ENCODE measurements at regions not wholly inside any gene's neighbourhood (a gene's known extent, or its start where the extent isn't known, plus 50 kb on each side); places are given as distances from the start of the nearest gene placed in this dataset.

GRCh38 chr9:13988944-13989343, 325.0 kb downstream of the NFIB start:
- no peak for DNase-seq

DNA sequence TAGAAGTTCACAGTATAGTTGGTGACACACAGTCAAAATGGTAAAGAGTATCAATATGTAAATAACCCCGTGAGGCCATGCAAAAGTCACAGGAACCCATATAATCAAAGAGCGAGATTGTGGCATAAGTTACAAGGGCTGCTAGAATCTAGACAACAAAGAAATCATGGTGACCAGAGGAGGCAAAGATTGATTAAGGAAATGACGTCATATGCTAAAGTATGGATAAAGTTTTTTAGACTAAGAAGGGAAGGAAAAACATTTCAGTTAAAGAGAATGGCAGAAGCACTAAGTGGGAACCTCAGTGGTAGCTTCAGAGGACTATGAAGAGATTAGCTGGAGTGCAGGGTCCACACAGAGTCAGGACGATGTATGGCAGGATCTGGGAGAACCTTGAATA, 330.3 kb downstream of the NFIB start:
- DNase-seq = no peak

DNA sequence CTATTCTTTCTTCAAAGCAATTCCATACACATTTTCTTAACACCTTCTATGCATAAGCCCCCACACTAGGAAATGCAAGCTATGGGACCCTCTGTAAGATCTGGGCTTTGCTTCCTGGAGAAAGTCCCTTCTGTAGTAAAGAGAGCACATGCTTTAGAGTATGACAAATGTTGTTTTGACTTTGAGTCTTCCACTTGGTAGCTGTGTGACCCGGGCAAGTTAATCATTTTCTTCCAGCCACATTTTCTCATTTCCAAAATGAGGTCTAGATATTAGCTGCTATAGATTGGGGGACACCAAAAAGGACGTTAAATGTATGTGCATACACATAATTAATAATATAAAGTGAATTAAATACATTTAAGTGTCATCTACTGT, 334.0 kb downstream of the NFIB start:
- DNase-seq = no peak

DNA sequence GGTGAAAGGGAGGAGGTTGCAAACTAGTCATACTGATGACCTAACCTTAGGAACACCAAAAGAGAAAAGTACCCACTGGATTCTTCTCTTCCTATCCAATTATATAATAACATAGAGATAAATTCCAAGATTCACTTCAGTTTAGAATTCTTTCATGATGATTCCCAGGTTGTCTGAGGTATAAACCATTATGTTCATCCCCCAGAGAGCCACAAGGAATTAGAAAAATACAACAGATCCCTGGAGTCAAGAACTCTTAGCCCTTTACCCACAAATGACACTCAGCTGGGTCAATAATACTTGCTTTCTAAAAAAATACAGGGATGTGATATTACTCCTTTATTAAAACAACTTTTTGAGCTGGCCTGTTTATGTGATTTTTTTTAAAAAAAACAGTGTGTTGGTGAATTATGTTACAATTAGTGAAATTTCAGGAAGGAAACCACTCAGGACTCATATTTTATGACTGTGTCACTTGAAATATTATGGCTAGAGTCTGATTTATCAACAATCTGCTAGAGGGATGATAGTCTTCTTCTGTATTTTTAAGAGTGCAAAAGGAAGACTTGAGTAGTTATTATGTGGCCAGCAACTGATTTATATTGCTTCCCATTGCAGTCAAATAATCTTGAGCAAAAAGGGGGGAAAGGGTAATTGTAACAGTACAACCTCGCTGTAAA, 338.2 kb downstream of the NFIB start:
- DNase-seq = no peak

GRCh38 chr9:13974891-13975290, 339.1 kb downstream of the NFIB start:
- DNase-seq = no peak

- DNase-seq = no peak
These were observed 341.8 kb downstream of the NFIB start for GRCh38 chr9:13971966-13972655.

DNA sequence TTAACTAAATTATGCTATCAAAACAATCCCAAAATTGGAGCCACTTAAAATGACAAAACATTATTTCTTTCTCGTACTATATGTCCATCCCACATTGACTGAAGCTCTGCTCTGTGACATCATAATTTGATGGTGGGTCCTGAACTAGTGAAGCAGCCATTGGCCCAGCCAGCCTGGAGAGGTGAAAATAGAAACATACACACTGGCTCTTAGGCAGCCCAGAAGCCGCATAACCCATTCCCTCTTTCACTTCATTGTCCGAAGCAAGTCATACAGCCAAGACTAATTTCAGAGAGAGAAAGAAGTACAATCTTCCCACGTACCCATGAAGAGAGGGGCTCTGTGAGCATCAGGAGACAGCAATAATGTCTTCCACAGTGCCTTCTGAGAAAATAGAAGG, 342.5 kb downstream of the NFIB start:
- DNase-seq = no peak

- DNase-seq = no peak
These were observed 343.5 kb downstream of the NFIB start for GRCh38 chr9:13970426-13970825.

DNA sequence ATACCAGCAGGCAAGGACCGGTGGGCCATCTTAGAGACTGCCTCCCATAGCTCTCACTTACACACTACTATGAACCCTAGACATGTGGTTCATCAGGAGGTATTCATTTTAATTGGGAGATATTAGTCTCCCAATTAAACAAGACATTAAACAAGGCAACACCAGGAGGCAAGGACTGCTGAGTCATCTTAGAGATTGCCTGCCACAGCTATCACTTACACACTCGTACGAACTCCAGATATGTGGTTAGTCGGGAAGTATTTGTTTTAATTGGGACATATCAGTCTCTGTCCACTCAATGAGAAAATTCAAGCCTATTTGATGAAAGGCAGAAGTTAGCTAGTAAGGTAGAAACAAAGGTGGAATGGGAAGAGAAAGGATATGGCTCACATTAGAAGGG, 343.9 kb downstream of the NFIB start:
- DNase-seq = no peak

DNA sequence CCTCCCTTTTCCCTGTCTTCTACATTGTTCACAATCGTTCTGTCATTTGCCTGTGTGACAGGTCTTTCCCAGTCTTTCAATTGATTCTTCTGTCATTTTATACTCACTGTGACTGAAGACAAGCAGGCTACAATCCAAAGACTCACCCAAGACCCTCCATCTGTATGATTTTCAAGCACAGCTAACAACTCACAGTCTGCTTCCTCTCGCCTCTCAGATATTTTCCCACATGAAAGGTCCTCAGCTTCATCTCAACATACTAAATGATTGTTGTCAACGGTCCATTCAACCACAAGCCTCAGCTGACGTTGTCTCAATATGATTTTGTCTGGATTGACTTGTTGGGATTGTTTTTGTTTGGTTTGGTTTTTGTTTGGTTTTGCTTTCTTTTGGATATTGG, 346.5 kb downstream of the NFIB start:
- DNase-seq = no peak

GRCh38 chr9:13967011-13967410, 346.9 kb downstream of the NFIB start:
- no peak for DNase-seq

- no peak for DNase-seq
These were observed 350.8 kb downstream of the NFIB start for GRCh38 chr9:13963005-13963653.

GRCh38 chr9:13962006-13962405, 351.9 kb downstream of the NFIB start:
- no peak for DNase-seq

GRCh38 chr9:13960011-13960765, 353.8 kb downstream of the NFIB start:
- no peak for DNase-seq

- no peak for DNase-seq
These were observed 355.3 kb downstream of the NFIB start for GRCh38 chr9:13958672-13959071.

DNA sequence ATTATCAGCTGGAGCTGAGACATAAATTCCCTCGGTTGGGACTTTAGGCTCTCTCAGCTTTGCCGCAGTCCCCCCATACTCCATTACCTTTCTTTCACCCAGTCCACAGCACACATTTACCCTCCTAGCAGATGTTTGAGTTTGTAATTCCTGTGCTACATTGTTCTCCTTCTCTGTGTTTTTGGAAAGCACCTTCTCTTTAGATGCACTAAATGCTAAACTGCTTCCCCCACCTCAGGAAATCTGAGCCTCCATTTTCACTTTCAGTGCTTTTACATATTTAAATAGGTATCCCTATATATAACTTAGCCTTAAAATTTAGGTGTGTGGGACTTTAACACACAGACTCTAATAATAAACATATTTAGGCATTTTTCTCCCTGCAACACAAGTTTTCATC, 356.9 kb downstream of the NFIB start:
- DNase-seq = no peak

DNA sequence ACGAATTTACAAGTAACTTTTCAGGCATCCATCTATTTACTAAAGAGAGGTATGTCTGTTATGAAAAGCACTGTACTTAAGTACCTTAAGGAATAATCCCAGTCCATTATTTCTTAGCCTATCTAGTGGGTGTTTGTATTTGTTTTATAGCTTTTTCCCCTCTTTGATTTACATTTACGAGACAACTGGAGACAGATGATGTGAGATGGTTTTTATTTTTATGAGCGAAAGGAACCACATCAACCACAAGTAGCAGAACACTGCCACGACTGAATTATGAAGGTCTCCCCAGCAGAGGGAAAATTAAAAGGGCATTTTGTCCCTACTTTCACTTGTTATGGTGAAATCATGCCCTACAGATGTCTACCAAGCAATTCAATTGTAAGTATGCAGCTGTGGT, 357.8 kb downstream of the NFIB start:
- no peak for DNase-seq

- DNase-seq = no peak
These were observed 361.0 kb downstream of the NFIB start for GRCh38 chr9:13952906-13953305.

DNA sequence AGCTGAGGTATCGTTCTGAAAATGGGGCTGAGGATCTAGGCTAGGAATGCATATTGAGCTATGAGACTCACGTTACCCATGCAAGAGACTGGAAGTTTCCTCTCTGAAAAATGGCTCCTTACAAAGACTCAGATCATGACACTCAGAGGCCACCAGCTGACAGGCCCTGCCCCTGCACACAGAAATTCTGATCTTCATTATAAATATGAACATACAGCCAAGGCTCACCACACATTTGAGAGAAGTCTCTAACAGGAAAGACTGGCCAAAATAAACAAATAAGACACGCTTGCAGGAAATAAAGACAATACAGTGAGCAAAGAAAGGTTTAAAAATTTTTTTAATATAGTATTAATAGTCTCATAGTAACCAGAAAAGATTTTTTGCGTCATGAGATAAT, 365.9 kb downstream of the NFIB start:
- DNase-seq = no peak

DNA sequence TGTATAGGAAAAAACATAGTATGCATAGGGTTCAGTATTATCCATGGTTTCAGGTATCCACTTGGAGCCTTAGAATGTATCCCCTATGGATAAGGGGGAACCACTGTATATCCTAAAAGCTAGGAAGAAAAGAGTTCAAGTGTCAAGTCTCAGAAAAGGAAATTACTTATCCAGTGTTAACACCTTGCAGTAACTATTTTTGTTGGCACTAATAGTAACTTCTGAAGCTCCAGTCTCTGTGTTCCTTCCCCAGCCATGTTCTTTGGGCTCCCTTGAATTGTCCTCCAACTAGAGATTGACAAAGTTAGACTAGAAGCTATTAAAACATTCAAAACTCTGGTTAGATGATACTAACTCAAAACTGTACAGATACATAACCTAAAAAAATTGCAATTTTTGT, 370.8 kb downstream of the NFIB start:
- no peak for DNase-seq

- no peak for DNase-seq
These were observed 371.2 kb downstream of the NFIB start for GRCh38 chr9:13942695-13943094.

- DNase-seq = no peak
These were observed 371.7 kb downstream of the NFIB start for GRCh38 chr9:13942201-13942600.

DNA sequence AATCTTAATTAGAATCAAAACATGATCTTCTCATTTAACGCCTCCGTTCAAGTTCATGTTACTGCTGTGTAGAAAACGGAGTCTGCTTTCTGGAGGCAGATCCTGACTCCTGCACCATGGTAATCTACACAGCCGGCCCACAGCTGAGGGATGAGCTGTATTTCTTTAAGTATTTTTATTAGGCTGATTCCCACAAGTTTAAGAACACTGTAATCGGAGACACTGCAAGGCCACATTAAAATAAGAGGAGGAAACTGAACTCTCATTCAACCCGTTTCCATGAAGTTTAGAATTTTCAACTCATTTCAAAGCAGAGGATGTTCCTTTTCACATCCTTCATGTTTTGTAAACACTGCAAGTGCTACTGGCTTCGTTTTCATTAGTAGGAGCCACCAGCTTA, 372.2 kb downstream of the NFIB start:
- no peak for DNase-seq
